ENCODE measurements at regions not wholly inside any gene's neighbourhood (a gene's known extent, or its start where the extent isn't known, plus 50 kb on each side); places are given as distances from the start of the nearest gene placed in this dataset.

DNA sequence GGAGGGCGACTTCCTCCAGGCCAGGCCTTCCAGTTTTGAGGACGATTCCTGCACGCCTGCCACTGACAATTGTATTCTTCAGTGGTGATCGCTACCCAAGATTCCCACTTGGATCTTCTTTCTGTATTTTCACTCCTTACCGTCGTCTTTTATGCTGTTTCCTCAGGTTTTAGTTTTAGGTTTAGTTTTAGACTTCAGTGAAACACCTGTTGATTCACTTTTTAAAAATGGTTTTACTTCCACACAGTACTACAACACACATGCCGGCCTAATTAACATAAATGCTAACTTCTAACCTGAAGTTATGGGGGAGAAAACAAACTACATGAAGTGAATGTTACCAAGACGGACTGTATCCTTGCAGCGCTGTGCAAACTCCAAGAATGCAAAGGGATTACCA is 530.6 kb upstream of the MGMT start (continued):
- TF ChIP-seq MYC (IDR thresholded peaks at IDR 0.05; ENCODE audit: low read depth, low read length) (no peak), MYC (CRISPR knock-in tag; IDR thresholded peaks at IDR 0.05; ENCODE audit: borderline replicate concordance, low read depth) (no peak), ZNF764 (CRISPR knock-in tag; IDR thresholded peaks at IDR 0.05; ENCODE audit: low read depth) (no peak), L3MBTL2 (IDR thresholded peaks at IDR 0.05) (no peak), ZNF282 (CRISPR knock-in tag; IDR thresholded peaks at IDR 0.05) (no peak), BCOR (IDR thresholded peaks at IDR 0.05) (no peak), SP2 (IDR thresholded peaks at IDR 0.05; ENCODE audit: extremely low read depth, low read depth, low read length, poor library complexity, severe bottlenecking) (no peak)

- intact Hi-C loops (cut with micrococcal nuclease) (no loop called here), in situ Hi-C loops (cut with MboI) (no loop called here)
- BruUV-seq (replicated peaks): no TSS peak
- Histone ChIP-seq H4K20me1 (replicated peaks; ENCODE audit: control insufficient read depth, insufficient read depth, low read length) (no peaks in the 10 kb centered on the region), H3K9me1 (ENCODE audit: control insufficient read depth, insufficient read depth, low read length) (no peaks in the 10 kb centered on the region), H3K79me2 (ENCODE audit: control insufficient read depth, insufficient read depth, low read length) (no peaks in the 10 kb centered on the region), H3K4me2 (ENCODE audit: insufficient read depth, low read length) (no peak overlapping the region), H3K4me1 (replicated peaks in 1 of 2; ENCODE audit: control insufficient read depth in 2 of 2, insufficient read depth in 2 of 2, low read length in 2 of 2) (no peaks in the 10 kb centered on the region), H2AFZ (ENCODE audit: low read depth, low read length) (no peak overlapping the region), H3K36me3 (ENCODE audit: control insufficient read depth, insufficient read depth, low read length) (no peaks in the 10 kb centered on the region), H3K27ac (ENCODE audit: extremely low read depth, low read depth, low read length) (no peak overlapping the region), H3K9ac (ENCODE audit: insufficient read depth in 1 of 2, low read depth in 2 of 2, low read length in 2 of 2) (no peak overlapping the region), H3K4me3 (no peak overlapping the region), H3K27me3 (ENCODE audit: control insufficient read depth in 2 of 2, insufficient read depth in 2 of 2, low read length in 2 of 2) (peaks cover 0 to 22% of the 10 kb centered on the region in 2 experiments; a peak in 2 of 5 replicates), H3K9me3 (replicated peaks; ENCODE audit: control insufficient read depth, insufficient read depth, low read depth, low read length) (no peaks in the 10 kb centered on the region)
- ChIA-PET POLR2A (no interaction called here), CTCF (ENCODE audit: low intra/inter-chr PET ratio) (no interaction called here)
- no peak for ATAC-seq
- DNase-seq (ENCODE audit: extremely low read depth in 1 of 4, low spot score in 3 of 4): no peak
- TF ChIP-seq, protein P1, sequence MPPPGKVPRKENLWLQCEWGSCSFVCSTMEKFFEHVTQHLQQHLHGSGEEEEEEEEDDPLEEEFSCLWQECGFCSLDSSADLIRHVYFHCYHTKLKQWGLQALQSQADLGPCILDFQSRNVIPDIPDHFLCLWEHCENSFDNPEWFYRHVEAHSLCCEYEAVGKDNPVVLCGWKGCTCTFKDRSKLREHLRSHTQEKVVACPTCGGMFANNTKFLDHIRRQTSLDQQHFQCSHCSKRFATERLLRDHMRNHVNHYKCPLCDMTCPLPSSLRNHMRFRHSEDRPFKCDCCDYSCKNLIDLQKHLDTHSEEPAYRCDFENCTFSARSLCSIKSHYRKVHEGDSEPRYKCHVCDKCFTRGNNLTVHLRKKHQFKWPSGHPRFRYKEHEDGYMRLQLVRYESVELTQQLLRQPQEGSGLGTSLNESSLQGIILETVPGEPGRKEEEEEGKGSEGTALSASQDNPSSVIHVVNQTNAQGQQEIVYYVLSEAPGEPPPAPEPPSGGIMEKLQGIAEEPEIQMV (tag; conservative IDR thresholded peaks at IDR 0.05; ENCODE audit: low read depth): no peak
- TF ChIP-seq BCOR (IDR thresholded peaks at IDR 0.05) (no peak), ZNF589 (CRISPR knock-in tag; IDR thresholded peaks at IDR 0.05; ENCODE audit: low read depth) (no peak), ZNF232 (CRISPR knock-in tag; IDR thresholded peaks at IDR 0.05) (no peak), ATF7 (IDR thresholded peaks at IDR 0.05) (no peak), ZNF184 (CRISPR knock-in tag; IDR thresholded peaks at IDR 0.05) (no peak), ELF1 (tag; IDR thresholded peaks at IDR 0.05) (no peak), ZNF695 (CRISPR knock-in tag; IDR thresholded peaks at IDR 0.05) (no peak), NFE2L1 (tag; IDR thresholded peaks at IDR 0.05; ENCODE audit: borderline replicate concordance, low read depth) (no peak), CHD4 (IDR thresholded peaks at IDR 0.05; ENCODE audit: insufficient read depth, insufficient replicate concordance, low read depth, low read length, poor library complexity, severe bottlenecking) (no peak), ESRRA (IDR thresholded peaks at IDR 0.05; ENCODE audit: borderline replicate concordance, low read depth) (no peak), ZNF717 (CRISPR knock-in tag; IDR thresholded peaks at IDR 0.05) (no peak)
- TF ChIP-seq, protein P2, sequence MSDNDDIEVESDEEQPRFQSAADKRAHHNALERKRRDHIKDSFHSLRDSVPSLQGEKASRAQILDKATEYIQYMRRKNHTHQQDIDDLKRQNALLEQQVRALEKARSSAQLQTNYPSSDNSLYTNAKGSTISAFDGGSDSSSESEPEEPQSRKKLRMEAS (CRISPR knock-in tag; IDR thresholded peaks at IDR 0.05): no peak
- TF ChIP-seq, protein P3, sequence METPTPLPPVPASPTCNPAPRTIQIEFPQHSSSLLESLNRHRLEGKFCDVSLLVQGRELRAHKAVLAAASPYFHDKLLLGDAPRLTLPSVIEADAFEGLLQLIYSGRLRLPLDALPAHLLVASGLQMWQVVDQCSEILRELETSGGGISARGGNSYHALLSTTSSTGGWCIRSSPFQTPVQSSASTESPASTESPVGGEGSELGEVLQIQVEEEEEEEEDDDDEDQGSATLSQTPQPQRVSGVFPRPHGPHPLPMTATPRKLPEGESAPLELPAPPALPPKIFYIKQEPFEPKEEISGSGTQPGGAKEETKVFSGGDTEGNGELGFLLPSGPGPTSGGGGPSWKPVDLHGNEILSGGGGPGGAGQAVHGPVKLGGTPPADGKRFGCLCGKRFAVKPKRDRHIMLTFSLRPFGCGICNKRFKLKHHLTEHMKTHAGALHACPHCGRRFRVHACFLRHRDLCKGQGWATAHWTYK (CRISPR knock-in tag; IDR thresholded peaks at IDR 0.05): no peak
- WGBS (ENCODE audit: insufficient coverage, low coverage, missing lambda C conversion rate): 0% methylated on average over 3 of the region's 3 CpGs
- FAIRE-seq: no peak
Measured at GRCh38 chr10:128938558-128938957, 528.5 kb upstream of the MGMT start.

Data from K562 (cell line).